ENCODE measurements at regions not wholly inside any gene's neighbourhood (a gene's known extent, or its start where the extent isn't known, plus 50 kb on each side); places are given as distances from the start of the nearest gene placed in this dataset.
"Not testable (repeated sequence)": the region's sequence is repeated elsewhere in the genome, so short reads cannot be mapped to it uniquely, and the experiment has no call there.

GRCh38 chr7:39758234-39758970, 135.0 kb downstream of the RALA start:
- no peak for DNase-seq (ENCODE audit: low spot score)

GRCh38 chr7:39761449-39761848, 138.1 kb downstream of the RALA start:
- no peak for DNase-seq (ENCODE audit: low spot score)

DNA sequence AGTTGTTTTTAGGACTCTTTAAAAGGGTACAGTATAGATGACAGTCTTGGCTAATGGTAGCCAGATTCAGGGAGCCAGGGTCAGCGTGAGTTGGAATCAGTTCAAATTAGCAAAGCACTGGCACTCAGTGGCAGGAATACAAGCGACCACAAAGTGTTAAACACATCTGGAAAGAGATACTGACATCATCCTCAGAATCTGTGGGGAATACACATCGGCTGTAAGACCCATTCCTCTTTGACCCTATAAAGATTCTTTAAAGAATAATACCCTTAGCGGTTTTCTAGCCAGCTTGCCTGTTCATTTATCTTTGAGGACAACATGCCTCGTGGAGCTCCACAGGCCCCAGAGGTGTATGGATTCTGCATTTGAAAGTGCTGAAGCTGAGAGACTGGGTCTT, 139.1 kb downstream of the RALA start:
- DNase-seq (ENCODE audit: low spot score) = not testable (repeated sequence)

- not testable (repeated sequence) for DNase-seq (ENCODE audit: low spot score)
Observed at GRCh38 chr7:39762881-39763280, 139.5 kb downstream of the RALA start.

DNA sequence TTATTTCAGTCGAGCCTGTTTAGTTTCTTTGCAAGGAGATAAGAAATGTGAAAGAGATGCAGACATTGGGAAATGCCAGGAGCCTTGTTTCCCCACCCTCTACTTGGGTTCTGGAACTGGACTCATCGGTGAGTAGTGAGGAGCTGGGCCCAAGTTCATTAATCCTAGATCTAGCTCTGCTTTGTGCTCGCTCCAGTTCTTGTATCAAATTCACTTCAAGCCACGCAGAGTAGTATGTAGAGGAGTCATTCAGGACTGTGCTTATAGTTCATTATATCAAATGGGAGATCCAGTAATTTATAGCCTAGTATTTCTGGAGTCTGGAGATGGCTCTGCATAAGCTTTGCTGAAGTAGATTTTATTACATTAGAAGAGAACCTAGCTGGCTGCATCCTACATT, 142.5 kb downstream of the RALA start:
- peak; percentile 90 for DNase-seq (ENCODE audit: low spot score)

DNA sequence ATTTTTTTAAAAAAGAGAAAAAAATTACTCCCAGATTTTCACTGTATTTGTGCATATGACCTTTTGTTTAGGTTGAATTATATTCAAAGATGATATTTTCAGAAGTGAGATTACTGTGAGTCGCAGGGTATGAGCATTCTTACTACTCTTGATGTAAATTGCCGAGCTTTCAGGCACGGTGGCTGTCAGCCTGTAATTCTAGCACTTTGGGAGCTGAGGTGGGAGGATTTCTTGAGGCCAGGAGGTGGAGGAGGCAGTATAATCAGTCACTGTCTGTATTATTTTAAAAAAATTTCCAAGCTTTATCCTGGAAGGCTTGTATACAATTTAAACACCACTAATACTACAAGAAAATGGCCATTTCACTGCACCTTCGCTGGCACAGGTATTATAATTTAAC, 145.1 kb downstream of the RALA start:
- DNase-seq (ENCODE audit: low spot score) = not testable (repeated sequence)

GRCh38 chr7:39774341-39774851, 151.0 kb downstream of the RALA start:
- not testable (repeated sequence) for DNase-seq (ENCODE audit: low spot score)

- DNase-seq (ENCODE audit: low spot score) = not testable (repeated sequence)
Observed at GRCh38 chr7:39781557-39781956, 158.2 kb downstream of the RALA start.

DNA sequence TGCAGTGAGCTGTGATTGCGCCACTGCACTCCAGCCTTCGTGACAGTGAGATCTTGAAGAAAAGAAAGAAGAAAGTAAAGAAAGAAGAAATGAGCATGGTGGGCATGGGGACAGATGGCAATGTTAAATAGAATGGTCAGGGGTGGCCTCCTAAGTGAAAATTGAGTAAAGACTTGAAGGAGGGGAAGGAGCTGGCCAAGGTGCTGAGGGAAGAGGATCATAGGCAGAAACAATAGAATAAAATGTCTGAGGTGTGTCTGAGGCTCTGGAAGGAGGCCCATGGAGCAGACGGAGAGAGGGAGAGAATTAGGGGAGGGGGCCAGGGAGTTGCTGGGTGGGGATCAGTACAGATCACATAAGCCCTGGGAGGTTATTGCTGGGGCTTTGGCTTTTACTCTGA, 163.1 kb downstream of the RALA start:
- DNase-seq (ENCODE audit: low spot score) = not testable (repeated sequence)

GRCh38 chr7:39791035-39791434, 159.0 kb upstream of the CDK13 start:
- DNase-seq (ENCODE audit: low spot score) = not testable (repeated sequence)

- DNase-seq (ENCODE audit: low spot score) = not testable (repeated sequence)
Observed at GRCh38 chr7:39791911-39792310, 158.1 kb upstream of the CDK13 start.

GRCh38 chr7:39793026-39793425, 157.0 kb upstream of the CDK13 start:
- DNase-seq (ENCODE audit: low spot score) = not testable (repeated sequence)

GRCh38 chr7:39793851-39794250, 156.2 kb upstream of the CDK13 start:
- not testable (repeated sequence) for DNase-seq (ENCODE audit: low spot score)

GRCh38 chr7:39796947-39797346, 153.1 kb upstream of the CDK13 start:
- not testable (repeated sequence) for DNase-seq (ENCODE audit: low spot score)

DNA sequence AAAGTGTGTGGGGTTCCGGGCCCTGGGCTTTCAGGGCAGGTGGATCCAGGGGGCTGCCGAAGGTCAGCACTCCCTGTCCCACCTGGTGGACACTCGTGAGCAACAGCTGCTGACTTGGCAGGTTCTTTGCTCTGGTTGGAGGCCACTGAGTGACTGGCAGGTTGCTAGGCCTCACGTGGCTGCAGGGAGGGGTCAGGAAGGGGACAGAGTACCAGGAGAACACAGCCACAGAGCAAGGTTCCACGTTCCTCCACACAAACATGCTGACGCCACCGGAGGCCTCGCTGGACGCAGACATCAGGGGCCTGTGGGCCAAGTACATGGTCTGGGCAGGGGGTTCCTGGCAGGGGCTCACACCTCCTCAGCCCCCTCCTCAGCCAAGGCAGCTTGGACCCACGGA, 152.0 kb upstream of the CDK13 start:
- DNase-seq (ENCODE audit: low spot score) = not testable (repeated sequence)

DNA sequence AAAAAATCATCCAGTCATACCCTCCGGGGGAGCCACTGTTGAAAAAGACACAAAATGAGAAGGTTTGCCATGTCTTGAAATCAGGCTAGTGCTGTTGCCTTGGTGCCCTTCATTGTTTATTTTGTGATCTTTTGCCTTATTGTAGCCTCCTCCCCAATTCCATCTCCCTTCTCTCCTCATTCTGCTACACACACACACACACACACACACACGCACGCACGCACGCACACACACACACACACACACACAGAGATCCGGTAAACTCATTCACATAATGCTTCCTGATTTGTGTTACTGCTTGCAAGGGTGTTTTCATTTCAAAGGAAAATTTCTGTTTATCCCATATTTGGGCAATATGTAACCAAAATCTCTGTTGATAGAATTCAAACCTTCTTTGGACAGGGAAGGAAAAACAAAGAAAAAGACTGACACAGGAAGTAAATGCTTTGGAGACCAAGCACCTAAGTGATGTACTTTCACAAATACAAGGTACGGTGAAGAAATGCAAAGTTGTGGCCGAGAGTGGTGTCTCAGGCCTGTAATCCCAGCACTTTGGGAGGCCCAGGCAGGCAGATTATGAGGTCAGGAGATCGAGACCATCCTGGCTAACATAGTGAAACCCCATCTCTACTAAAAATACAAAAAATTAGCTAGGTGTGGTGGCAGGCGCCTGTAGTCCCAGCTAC, 141.1 kb upstream of the CDK13 start:
- no peak for DNase-seq (ENCODE audit: low spot score)

DNA sequence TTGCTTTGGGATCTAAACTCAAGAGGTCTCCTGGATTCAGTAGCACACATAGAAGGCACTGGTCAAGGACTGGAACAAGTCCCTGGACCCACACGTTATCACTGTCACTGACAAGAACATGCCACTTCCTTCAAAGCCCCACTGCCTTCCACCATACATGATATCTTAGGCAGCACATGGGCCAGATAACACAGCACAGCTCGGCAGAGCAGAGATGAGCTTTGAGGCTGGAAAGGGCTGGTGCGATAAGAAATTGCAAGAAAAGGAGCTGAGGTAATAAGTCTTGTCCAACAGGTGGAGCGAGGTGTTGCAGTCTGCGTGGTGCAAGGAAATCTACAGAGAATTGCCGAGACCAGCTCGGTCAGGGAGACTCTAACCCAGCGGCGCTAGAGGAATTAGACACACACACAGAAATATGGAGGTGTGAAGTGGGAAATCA, 139.8 kb upstream of the CDK13 start:
- peak; percentile 21 for DNase-seq (ENCODE audit: low spot score)

GRCh38 chr7:39810710-39811109, 139.3 kb upstream of the CDK13 start:
- DNase-seq (ENCODE audit: low spot score) = no peak

DNA sequence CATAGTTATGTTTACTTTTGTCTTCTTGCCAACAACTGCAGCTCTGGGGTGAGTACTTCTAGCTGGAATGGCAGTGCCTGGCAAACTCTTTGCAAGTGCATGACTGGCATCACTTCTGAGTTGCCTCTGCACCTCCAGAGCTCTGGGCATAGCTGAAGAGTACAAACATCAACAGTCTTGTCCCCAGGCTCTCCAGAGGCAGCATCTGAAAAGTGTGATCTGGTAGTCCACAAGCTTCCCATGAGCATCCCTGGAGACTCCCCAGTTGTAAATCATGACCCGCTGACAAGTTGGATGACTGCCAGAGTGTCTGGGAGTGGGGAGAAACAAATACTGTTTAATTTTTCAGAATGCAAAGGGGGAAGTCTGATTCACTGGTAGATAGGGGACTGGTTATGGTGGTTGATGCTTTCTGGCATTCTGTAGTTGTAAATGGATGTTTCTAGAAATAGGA, 138.9 kb upstream of the CDK13 start:
- peak; percentile 52 for DNase-seq (ENCODE audit: low spot score)

- no peak for DNase-seq (ENCODE audit: low spot score)
Observed at GRCh38 chr7:39816462-39817060, 133.5 kb upstream of the CDK13 start.

DNA sequence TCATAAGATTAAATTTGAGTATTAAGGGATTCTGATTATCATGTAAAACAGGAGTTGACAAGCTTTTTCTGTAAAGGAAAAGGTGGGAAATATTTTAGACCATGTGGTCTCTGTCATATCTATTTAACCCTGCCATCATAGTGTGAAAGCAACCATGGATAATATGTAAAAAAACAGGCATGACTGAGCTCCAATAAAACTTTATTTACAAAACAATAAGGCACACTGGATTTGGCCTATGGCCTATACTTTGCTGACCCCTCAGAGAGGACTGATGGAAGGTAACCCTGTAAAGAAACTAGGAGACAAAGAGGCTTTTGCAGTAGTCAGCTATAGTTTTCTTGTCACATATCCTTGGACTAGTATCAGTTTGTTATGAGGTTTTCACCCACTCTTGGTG, 130.5 kb upstream of the CDK13 start:
- no peak for DNase-seq (ENCODE audit: low spot score)

DNA sequence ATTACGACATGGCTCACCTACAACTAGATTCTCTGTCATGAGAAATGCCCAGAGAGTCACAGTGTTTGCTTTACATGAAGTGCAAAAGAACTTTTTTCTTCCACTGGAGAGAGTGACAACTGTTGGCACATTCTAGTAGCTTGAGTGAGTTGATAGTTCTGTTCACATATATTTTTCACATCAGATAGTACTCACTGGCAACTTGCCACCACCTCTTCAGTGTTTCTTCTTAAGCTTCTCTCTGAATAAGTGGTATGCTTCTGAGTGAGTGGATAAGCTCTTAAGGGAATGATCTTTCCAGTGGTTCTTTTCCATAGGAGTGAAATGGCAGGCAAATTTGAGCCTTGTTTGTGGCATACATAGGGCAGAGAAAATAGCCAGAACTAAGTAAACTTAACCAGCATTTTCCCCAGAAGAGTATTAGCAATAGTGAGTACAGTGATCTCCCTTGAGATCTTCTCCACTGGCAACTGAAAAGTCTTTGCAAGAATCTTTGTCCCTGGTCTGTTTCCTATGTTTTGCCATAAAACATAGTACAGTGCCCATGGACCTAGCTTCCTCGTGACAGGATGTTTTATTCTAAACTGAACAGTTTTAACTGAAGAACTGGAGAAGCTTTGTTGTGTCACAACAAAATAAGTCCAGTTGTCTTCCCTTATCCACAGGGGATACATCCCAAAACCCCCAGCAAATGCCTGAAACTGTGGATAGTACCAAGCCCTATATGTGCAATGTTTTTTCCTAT, 125.4 kb upstream of the CDK13 start:
- DNase-seq (ENCODE audit: low spot score) = no peak
